Uterus (tissue), 2 donors: ENCODE measurements at regions not wholly inside any gene's neighbourhood (a gene's known extent, or its start where the extent isn't known, plus 50 kb on each side); places are given as distances from the start of the nearest gene placed in this dataset.

Experiments used
- CTCF ChIP-seq, 4 experiments: fragments of 200-600 bp in 2 of 4; fragments of 450-650 bp in 2 of 4; sonication (generic) in 2 of 4; IDR thresholded peaks; one replicate each; pipeline ENCODE4 v1.5.1; 2016 to 2019; ENCODE audit warnings: antibody characterized with exemption in 4 of 4, mild to moderate bottlenecking in 2 of 4, moderate library complexity in 1 of 4
- POLR2A ChIP-seq, 2 donors: fragments of 450-650 bp; IDR thresholded peaks; one replicate each; pipeline ENCODE4 v1.6.1; 2016; ENCODE audit warnings: antibody characterized with exemption in 2 of 2, mild to moderate bottlenecking in 1 of 2, moderate library complexity in 1 of 2

- TF ChIP-seq CTCF (IDR thresholded peaks at IDR 0.05) (no peak), POLR2A (IDR thresholded peaks at IDR 0.05) (no peak)
These were observed 314.8 kb downstream of the SNAPC1 start for GRCh38 chr14:62076825-62077605.
